H9 (cell line): ENCODE measurements at regions not wholly inside any gene's neighbourhood (a gene's known extent, or its start where the extent isn't known, plus 50 kb on each side); places are given as distances from the start of the nearest gene placed in this dataset.

ENCODE experiments used
- DNase-seq: peaks from one replicate; pipeline ENCODE4 v3.0.0-alpha.2; 2017
- H2AFZ ChIP-seq: one replicate; pipeline ENCODE4 v1.6.1; 2013; ENCODE audit warnings: mild to moderate bottlenecking, low read length, control low read depth, moderate library complexity
- H2AK5ac ChIP-seq: 2 replicates; pipeline ENCODE4 v1.6.1; 2013; ENCODE audit warnings: low read length, control low read depth, mixed read lengths; ENCODE audit not compliant: insufficient read length
- H2BK120ac ChIP-seq: one replicate; pipeline ENCODE4 v1.6.1; 2013; ENCODE audit warnings: low read depth, mild to moderate bottlenecking, low read length, control low read depth, inconsistent platforms; ENCODE audit not compliant: poor library complexity, severe bottlenecking
- H2BK12ac ChIP-seq: 2 replicates; pipeline ENCODE4 v1.6.1; 2013; ENCODE audit warnings: low read length, control low read depth, mixed read lengths, low read depth; ENCODE audit not compliant: insufficient read length
- H2BK15ac ChIP-seq: 2 replicates; pipeline ENCODE4 v1.6.1; 2013; ENCODE audit warnings: low read depth, low read length, control low read depth
- H2BK20ac ChIP-seq: one replicate; pipeline ENCODE4 v1.6.1; 2013; ENCODE audit warnings: low read depth, mild to moderate bottlenecking, low read length, control low read depth, inconsistent platforms; ENCODE audit not compliant: poor library complexity, severe bottlenecking
- H2BK5ac ChIP-seq: 2 replicates; pipeline ENCODE4 v1.6.1; 2013; ENCODE audit warnings: low read length, control low read depth, mixed read lengths; ENCODE audit not compliant: insufficient read length
- H3K14ac ChIP-seq: 2 replicates; pipeline ENCODE4 v1.6.1; 2013; ENCODE audit warnings: low read length, control low read depth; ENCODE audit not compliant: insufficient read depth
- H3K18ac ChIP-seq: 2 replicates; pipeline ENCODE4 v1.6.1; 2013; ENCODE audit warnings: low read depth, mild to moderate bottlenecking, mixed read lengths, low read length, control low read depth; ENCODE audit not compliant: insufficient read length
- H3K23ac ChIP-seq: 2 replicates; pipeline ENCODE4 v1.6.1; 2013; ENCODE audit warnings: low read length, control low read depth, mixed read lengths, low read depth; ENCODE audit not compliant: insufficient read length
- H3K23me2 ChIP-seq: 2 replicates; pipeline ENCODE4 v1.6.1; 2013; ENCODE audit warnings: low read depth, mild to moderate bottlenecking, mixed read lengths, low read length, control low read depth; ENCODE audit not compliant: insufficient read length, poor library complexity, severe bottlenecking
- H3K27ac ChIP-seq: 2 replicates; pipeline ENCODE4 v1.5.1; 2013; ENCODE audit warnings: low read length, control low read depth, mixed read lengths, low read depth; ENCODE audit not compliant: insufficient read length
- H3K27me3 ChIP-seq: 2 replicates; pipeline ENCODE4 v1.6.1; 2013; ENCODE audit warnings: low read length, control low read depth, inconsistent platforms; ENCODE audit not compliant: insufficient read depth
- H3K4ac ChIP-seq: 2 replicates; pipeline ENCODE4 v1.6.1; 2013; ENCODE audit warnings: low read depth, mild to moderate bottlenecking, control low read depth, inconsistent platforms, low read length, moderate library complexity
- H3K4me1 ChIP-seq: 2 replicates; pipeline ENCODE4 v1.6.1; 2013; ENCODE audit warnings: low read length, control low read depth, inconsistent platforms; ENCODE audit not compliant: insufficient read depth
- H3K4me2 ChIP-seq: 2 replicates; pipeline ENCODE4 v1.6.1; 2013; ENCODE audit warnings: low read length, control low read depth, mixed read lengths; ENCODE audit not compliant: insufficient read length, insufficient read depth
- H3K56ac ChIP-seq: 2 replicates; pipeline ENCODE4 v1.6.1; 2013; ENCODE audit warnings: low read depth, mild to moderate bottlenecking, mixed read lengths, low read length, control low read depth; ENCODE audit not compliant: insufficient read length
- H3K79me1 ChIP-seq: 2 replicates; pipeline ENCODE4 v1.6.1; 2013; ENCODE audit warnings: low read depth, mild to moderate bottlenecking, moderate library complexity, low read length, control low read depth, inconsistent platforms; ENCODE audit not compliant: insufficient read depth, poor library complexity, severe bottlenecking
- H3K79me2 ChIP-seq: 2 replicates; pipeline ENCODE4 v1.6.1; 2013; ENCODE audit warnings: low read length, control low read depth, inconsistent platforms; ENCODE audit not compliant: insufficient read depth
- H3K9ac ChIP-seq: 2 replicates; pipeline ENCODE4 v1.6.1; 2013; ENCODE audit warnings: low read length, control low read depth, mixed read lengths; ENCODE audit not compliant: insufficient read length; ENCODE audit errors: extremely low read depth
- H3K9me3 ChIP-seq: one replicate; pipeline ENCODE4 v1.6.1; 2013; ENCODE audit warnings: low read depth, low read length, inconsistent platforms; ENCODE audit not compliant: control insufficient read depth
- H3T11ph ChIP-seq: one replicate; pipeline ENCODE4 v1.6.1; 2013; ENCODE audit warnings: mild to moderate bottlenecking, low read length, control low read depth, inconsistent platforms
- H4K20me1 ChIP-seq: one replicate; pipeline ENCODE4 v1.6.1; 2013; ENCODE audit not compliant: control insufficient read depth, insufficient read length, insufficient read depth
- H4K5ac ChIP-seq: 2 replicates; pipeline ENCODE4 v1.6.1; 2013; ENCODE audit warnings: low read depth, mild to moderate bottlenecking, mixed read lengths, low read length, control low read depth; ENCODE audit not compliant: insufficient read length
- H4K8ac ChIP-seq: replicated peaks from 2 replicates; pipeline ENCODE4 v1.6.1; 2013; ENCODE audit warnings: low read length, control low read depth, mixed read lengths, low read depth; ENCODE audit not compliant: insufficient read length
- H4K91ac ChIP-seq: 2 replicates; pipeline ENCODE4 v1.6.1; 2013; ENCODE audit warnings: low read depth, mild to moderate bottlenecking, moderate library complexity, mixed read lengths, low read length, control low read depth; ENCODE audit not compliant: insufficient read length
- H3K27ac Mint-ChIP-seq, 3 experiments: 2 replicates in 2 of 3; 3 replicates in 1 of 3; pipeline ENCODE4 v1.8.0; 2020 to 2021; ENCODE audit warnings: mixed read lengths in 3 of 3, mild to moderate bottlenecking in 1 of 3, moderate library complexity in 1 of 3
- H3K27me3 Mint-ChIP-seq: 2 replicates; pipeline ENCODE4 v1.8.0; 2021; ENCODE audit warnings: low read depth, mild to moderate bottlenecking, moderate library complexity, mixed read lengths
- H3K36me3 Mint-ChIP-seq, 3 experiments: 2 replicates in 2 of 3; 3 replicates in 1 of 3; pipeline ENCODE4 v1.8.0; 2020 to 2021; ENCODE audit warnings: low read depth in 3 of 3, mixed read lengths in 3 of 3; ENCODE audit not compliant: insufficient read depth in 1 of 3
- H3K4me1 Mint-ChIP-seq, 2 experiments: 2 replicates each; pipeline ENCODE4 v1.8.0; 2020; ENCODE audit warnings: mixed read lengths in 2 of 2
- H3K4me3 Mint-ChIP-seq, 2 experiments: 2 replicates in 1 of 2; 3 replicates in 1 of 2; pipeline ENCODE4 v1.8.0; 2020 to 2021; ENCODE audit warnings: mild to moderate bottlenecking in 2 of 2, mixed read lengths in 2 of 2, moderate library complexity in 1 of 2
- H3K9me3 Mint-ChIP-seq, 2 experiments: 2 replicates in 1 of 2; 3 replicates in 1 of 2; pipeline ENCODE4 v1.8.0; 2020; ENCODE audit warnings: mild to moderate bottlenecking in 2 of 2, mixed read lengths in 2 of 2, moderate library complexity in 1 of 2
- CTCF ChIP-seq: fragments of 200-600 bp; sonication (generic); conservative IDR thresholded peaks from 3 replicates; pipeline ENCODE4 v1.8.0; 2021; ENCODE audit warnings: antibody characterized with exemption, mild to moderate bottlenecking
- WGBS: extraction: QIAGEN DNeasy Blood & Tissue Kit; methylation state at CpG from one replicate; pipeline ENCODE4 v1.1.7; 2013; ENCODE audit warnings: missing lambda C conversion rate, low lambda C conversion rate, mixed read lengths; ENCODE audit not compliant: insufficient read length; ENCODE audit errors: extremely low coverage; 5-methylcytosine and 5-hydroxymethylcytosine counted together

DNA sequence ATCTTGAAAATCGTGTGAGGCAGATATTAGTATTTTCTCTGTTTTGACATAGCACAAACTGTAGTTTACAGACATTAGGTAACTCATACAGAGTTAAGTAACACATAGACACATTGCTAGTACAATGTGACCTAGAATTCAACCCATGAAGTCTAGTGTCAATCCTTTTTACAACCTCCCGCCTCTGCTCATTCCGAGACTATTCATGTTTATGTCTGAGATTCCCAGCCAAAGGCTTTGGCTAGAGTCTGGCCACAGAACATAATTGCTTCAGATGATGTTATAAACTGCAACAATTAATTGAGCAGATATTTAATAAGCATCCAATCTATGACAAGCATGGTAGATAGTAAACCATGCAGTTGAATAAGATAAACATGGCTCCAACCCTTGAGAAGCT, 841.0 kb downstream of the STIM2 start:
- Histone ChIP-seq H4K5ac (no peak overlapping the region), H2AFZ (no peak overlapping the region)
- H3K27me3 Mint-ChIP-seq = no peaks in the 10 kb centered on the region

More for the DNA sequence above, 841.0 kb downstream of the STIM2 start:
- H4K8ac ChIP-seq = no peak overlapping the region
- Mint-ChIP-seq H3K4me1 (peaks cover 13 to 22% of the 10 kb centered on the region in 2 experiments), H3K4me3 (no peak overlapping the region), H3K27ac (no peak overlapping the region), H3K9me3 (0 out of 5 replicates have a peak, but pooled peaks cover 0 to 2% of the 10 kb centered on the region in 2 experiments), H3K36me3 (peaks cover 0 to 3% (median 0%) of the 10 kb centered on the region in 3 experiments; a peak in 3 of 7 replicates)
- no peak overlapping the region for H3K4me2 ChIP-seq
- no peaks in the 10 kb centered on the region for H3K27me3 ChIP-seq
- no peak overlapping the region for H2AK5ac ChIP-seq
- no peak overlapping the region for H2BK5ac ChIP-seq
- H3K23me2 ChIP-seq = no peaks in the 10 kb centered on the region
- no peaks in the 10 kb centered on the region for H3K9me3 ChIP-seq
- no peak overlapping the region for H2BK12ac ChIP-seq
- no peaks in the 10 kb centered on the region for H3K79me2 ChIP-seq
- H3T11ph ChIP-seq = no peak overlapping the region
- H3K79me1 ChIP-seq = no peaks in the 10 kb centered on the region
- no peak overlapping the region for H4K91ac ChIP-seq
- no peak overlapping the region for H2BK120ac ChIP-seq
- H3K4ac ChIP-seq = no peak overlapping the region
- no peak overlapping the region for H3K23ac ChIP-seq
- no CpG with 5 or more reads among the region's 3 CpGs for WGBS
- no peak for TF ChIP-seq CTCF
- H3K56ac ChIP-seq = no peak overlapping the region
- no peak overlapping the region for H3K14ac ChIP-seq
- H4K20me1 ChIP-seq = no peaks in the 10 kb centered on the region
- no peak overlapping the region for H3K9ac ChIP-seq
- H2BK20ac ChIP-seq = no peak overlapping the region
- no peak for DNase-seq
- no peak overlapping the region for H3K18ac ChIP-seq
- no peak overlapping the region for H2BK15ac ChIP-seq
- H3K4me1 ChIP-seq = peaks cover 4% of the 10 kb centered on the region
- H3K27ac ChIP-seq = no peak overlapping the region
